PFSK-1 (cell line): ENCODE measurements at regions not wholly inside any gene's neighbourhood (a gene's known extent, or its start where the extent isn't known, plus 50 kb on each side); places are given as distances from the start of the nearest gene placed in this dataset.

ENCODE experiments used
- POLR2AphosphoS5 ChIP-seq: IDR thresholded peaks from 2 replicates; pipeline ENCODE4 v1.6.1; 2012; ENCODE audit warnings: low read depth, mild to moderate bottlenecking, control low read depth, low read length, moderate library complexity
- SIN3A ChIP-seq: IDR thresholded peaks from 2 replicates; pipeline ENCODE4 v1.6.1; 2012; ENCODE audit warnings: mild to moderate bottlenecking, low read length, moderate library complexity, borderline replicate concordance; ENCODE audit not compliant: insufficient read depth
- TAF1 ChIP-seq: IDR thresholded peaks from 2 replicates; pipeline ENCODE4 v1.6.1; 2012; ENCODE audit warnings: low read length, control low read depth, borderline replicate concordance; ENCODE audit not compliant: insufficient read depth
- TF ChIP-seq, protein P1 (sequence below), 2 experiments: IDR thresholded peaks; 2 replicates each; pipeline versions ENCODE4 v1.6.1 to v1.8.0; 2011 to 2012; ENCODE audit warnings: low read depth in 2 of 2, low read length in 2 of 2, control low read depth in 1 of 2, inconsistent platforms in 1 of 2, mild to moderate bottlenecking in 1 of 2, moderate library complexity in 1 of 2; ENCODE audit not compliant: insufficient read depth in 1 of 2

DNA sequence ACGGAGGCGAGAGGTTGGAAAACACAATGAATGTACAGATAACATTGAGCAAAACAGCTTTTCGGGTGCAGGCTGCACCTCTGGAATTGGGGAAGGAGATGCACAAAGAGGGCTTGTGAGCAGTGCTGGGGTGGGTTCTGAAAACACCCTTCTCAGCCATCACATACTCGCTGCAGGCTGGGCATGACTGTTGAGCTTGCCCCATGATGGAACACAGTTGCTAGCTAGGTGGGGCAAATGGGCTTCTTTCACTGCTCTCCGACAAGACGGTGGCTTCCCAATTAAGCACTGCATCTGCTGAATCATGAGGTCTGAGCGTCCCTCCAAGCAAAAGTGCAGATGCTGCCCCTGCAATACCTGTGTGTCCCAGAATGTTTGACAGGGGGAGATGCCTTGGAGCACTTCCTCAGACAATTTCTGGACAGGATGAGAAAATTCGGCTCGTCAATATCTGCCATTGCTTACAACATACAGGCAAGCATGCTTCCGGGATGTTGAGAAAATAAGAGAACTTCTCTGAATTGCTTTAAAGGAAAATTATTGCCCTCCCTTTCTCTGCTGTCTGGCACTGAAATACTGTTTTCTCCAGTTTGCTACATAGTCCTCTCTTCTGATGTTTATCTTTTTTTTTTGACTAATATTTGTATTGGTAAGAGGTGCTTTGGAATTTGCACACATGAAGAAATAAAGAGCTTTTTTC, 77.3 kb upstream of the SH3BP4 start:
- TF ChIP-seq, protein P1, sequence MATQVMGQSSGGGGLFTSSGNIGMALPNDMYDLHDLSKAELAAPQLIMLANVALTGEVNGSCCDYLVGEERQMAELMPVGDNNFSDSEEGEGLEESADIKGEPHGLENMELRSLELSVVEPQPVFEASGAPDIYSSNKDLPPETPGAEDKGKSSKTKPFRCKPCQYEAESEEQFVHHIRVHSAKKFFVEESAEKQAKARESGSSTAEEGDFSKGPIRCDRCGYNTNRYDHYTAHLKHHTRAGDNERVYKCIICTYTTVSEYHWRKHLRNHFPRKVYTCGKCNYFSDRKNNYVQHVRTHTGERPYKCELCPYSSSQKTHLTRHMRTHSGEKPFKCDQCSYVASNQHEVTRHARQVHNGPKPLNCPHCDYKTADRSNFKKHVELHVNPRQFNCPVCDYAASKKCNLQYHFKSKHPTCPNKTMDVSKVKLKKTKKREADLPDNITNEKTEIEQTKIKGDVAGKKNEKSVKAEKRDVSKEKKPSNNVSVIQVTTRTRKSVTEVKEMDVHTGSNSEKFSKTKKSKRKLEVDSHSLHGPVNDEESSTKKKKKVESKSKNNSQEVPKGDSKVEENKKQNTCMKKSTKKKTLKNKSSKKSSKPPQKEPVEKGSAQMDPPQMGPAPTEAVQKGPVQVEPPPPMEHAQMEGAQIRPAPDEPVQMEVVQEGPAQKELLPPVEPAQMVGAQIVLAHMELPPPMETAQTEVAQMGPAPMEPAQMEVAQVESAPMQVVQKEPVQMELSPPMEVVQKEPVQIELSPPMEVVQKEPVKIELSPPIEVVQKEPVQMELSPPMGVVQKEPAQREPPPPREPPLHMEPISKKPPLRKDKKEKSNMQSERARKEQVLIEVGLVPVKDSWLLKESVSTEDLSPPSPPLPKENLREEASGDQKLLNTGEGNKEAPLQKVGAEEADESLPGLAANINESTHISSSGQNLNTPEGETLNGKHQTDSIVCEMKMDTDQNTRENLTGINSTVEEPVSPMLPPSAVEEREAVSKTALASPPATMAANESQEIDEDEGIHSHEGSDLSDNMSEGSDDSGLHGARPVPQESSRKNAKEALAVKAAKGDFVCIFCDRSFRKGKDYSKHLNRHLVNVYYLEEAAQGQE (IDR thresholded peaks at IDR 0.05; ENCODE audit: insufficient read depth in 1 of 2, low read depth in 2 of 2, low read length in 2 of 2) = no peak
- TF ChIP-seq POLR2AphosphoS5 (no peak), TAF1 (no peak), SIN3A (no peak)
